Left forelimb (tissue), 1 donor: ENCODE measurements at regions not wholly inside any gene's neighbourhood (a gene's known extent, or its start where the extent isn't known, plus 50 kb on each side); places are given as distances from the start of the nearest gene placed in this dataset.
"Not testable (repeated sequence)": the region's sequence is repeated elsewhere in the genome, so short reads cannot be mapped to it uniquely, and the experiment has no call there.

Experiments
- DNase-seq: peaks from one replicate; pipeline ENCODE4 v3.0.0-alpha.2; 2018; ENCODE audit warnings: low spot score

- peak; percentile 4 for DNase-seq
These were observed 568.1 kb upstream of the SALL3 start for GRCh38 chr18:78411539-78411938.

GRCh38 chr18:78414302-78414701 lies 565.3 kb upstream of the SALL3 start:
- DNase-seq = peak; percentile 4

GRCh38 chr18:78416853-78417252 lies 562.8 kb upstream of the SALL3 start:
- DNase-seq = no peak

GRCh38 chr18:78418379-78418778 lies 561.2 kb upstream of the SALL3 start:
- no peak for DNase-seq

GRCh38 chr18:78419171-78419570 lies 560.4 kb upstream of the SALL3 start:
- no peak for DNase-seq

- no peak for DNase-seq
These were observed 559.5 kb upstream of the SALL3 start for GRCh38 chr18:78420116-78420515.

- no peak for DNase-seq
These were observed 558.2 kb upstream of the SALL3 start for GRCh38 chr18:78421392-78421791.

GRCh38 chr18:78422336-78422735 lies 557.3 kb upstream of the SALL3 start:
- no peak for DNase-seq

- DNase-seq = no peak
These were observed 555.8 kb upstream of the SALL3 start for GRCh38 chr18:78423811-78424210.

GRCh38 chr18:78424403-78425018 lies 555.1 kb upstream of the SALL3 start:
- DNase-seq = no peak

- DNase-seq = no peak
These were observed 554.6 kb upstream of the SALL3 start for GRCh38 chr18:78425019-78425412.

GRCh38 chr18:78427081-78427480 lies 552.5 kb upstream of the SALL3 start:
- no peak for DNase-seq

GRCh38 chr18:78429127-78430108 lies 550.2 kb upstream of the SALL3 start:
- no peak for DNase-seq

GRCh38 chr18:78430131-78430758 lies 549.4 kb upstream of the SALL3 start:
- no peak for DNase-seq

GRCh38 chr18:78431606-78432005 lies 548.0 kb upstream of the SALL3 start:
- no peak for DNase-seq

- no peak for DNase-seq
These were observed 546.1 kb upstream of the SALL3 start for GRCh38 chr18:78433562-78433961.

GRCh38 chr18:78436110-78436509 lies 543.5 kb upstream of the SALL3 start:
- no peak for DNase-seq

- DNase-seq = not testable (repeated sequence)
These were observed 541.4 kb upstream of the SALL3 start for GRCh38 chr18:78438235-78438634.

- no peak for DNase-seq
These were observed 533.7 kb upstream of the SALL3 start for GRCh38 chr18:78445880-78446279.

- DNase-seq = no peak
These were observed 532.4 kb upstream of the SALL3 start for GRCh38 chr18:78447211-78447610.

- no peak for DNase-seq
These were observed 531.5 kb upstream of the SALL3 start for GRCh38 chr18:78448106-78448505.

- no peak for DNase-seq
These were observed 531.0 kb upstream of the SALL3 start for GRCh38 chr18:78448591-78448990.

GRCh38 chr18:78454221-78454620 lies 525.4 kb upstream of the SALL3 start:
- DNase-seq = no peak
